Epithelial cell of proximal tubule (primary cell): ENCODE measurements at regions not wholly inside any gene's neighbourhood (a gene's known extent, or its start where the extent isn't known, plus 50 kb on each side); places are given as distances from the start of the nearest gene placed in this dataset.

Source experiments
- DNase-seq: peaks from one replicate; pipeline ENCODE4 v3.0.0-alpha.2; 2011; ENCODE audit warnings: low read depth
- H3K4me3 ChIP-seq: 2 replicates; pipeline ENCODE4 v1.5.1; 2011; ENCODE audit warnings: low read depth, mild to moderate bottlenecking, low read length
- CTCF ChIP-seq: conservative IDR thresholded peaks from 2 replicates; pipeline ENCODE4 v1.5.1; 2012; ENCODE audit warnings: low read depth, mild to moderate bottlenecking, low read length

GRCh38 chr12:58584880-58585279 is 335.4 kb downstream of the LRIG3 start:
- no peak for TF ChIP-seq CTCF
- DNase-seq: no peak
- no peak overlapping the region for H3K4me3 ChIP-seq

DNA sequence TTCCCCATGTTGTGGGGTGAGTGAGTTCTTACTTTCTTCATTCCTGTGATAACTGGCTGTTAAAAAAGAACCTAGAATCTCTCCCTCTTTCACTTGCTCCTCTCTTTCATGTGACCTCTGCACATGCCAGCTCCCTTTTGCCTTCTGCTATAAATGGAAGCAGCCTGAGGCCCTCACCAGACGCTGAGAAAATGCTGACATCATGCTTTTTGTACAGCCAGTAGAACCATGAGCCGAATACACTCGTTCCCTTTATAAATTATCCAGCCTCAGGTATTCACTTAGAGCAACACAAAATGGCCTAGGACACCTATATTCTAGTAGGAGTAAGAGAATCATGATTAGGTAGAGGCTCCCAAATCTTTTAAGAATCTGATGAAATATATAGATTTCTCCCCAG is 333.5 kb downstream of the LRIG3 start:
- no peak for TF ChIP-seq CTCF
- H3K4me3 ChIP-seq: no peak overlapping the region
- DNase-seq: no peak

DNA sequence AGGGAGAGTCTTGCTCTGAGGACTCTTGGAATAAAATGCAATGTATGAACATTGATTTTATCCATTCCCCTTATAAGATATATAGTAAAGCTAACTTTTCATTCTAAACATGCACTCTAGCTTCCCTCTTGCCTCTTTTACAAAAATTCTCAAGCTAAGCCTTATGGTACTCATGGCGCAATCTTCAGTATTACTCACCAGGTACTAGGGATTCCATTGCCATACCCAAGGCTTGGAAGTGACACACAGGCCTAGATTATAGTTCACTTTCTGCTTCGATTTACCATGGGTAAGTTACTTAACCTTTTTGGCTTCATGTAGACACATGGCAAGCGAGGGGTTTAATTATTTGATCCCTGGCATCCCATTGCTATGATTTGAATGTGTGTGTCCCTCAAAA is 331.5 kb downstream of the LRIG3 start:
- no peak for DNase-seq
- TF ChIP-seq CTCF: no peak
- no peak overlapping the region for H3K4me3 ChIP-seq

DNA sequence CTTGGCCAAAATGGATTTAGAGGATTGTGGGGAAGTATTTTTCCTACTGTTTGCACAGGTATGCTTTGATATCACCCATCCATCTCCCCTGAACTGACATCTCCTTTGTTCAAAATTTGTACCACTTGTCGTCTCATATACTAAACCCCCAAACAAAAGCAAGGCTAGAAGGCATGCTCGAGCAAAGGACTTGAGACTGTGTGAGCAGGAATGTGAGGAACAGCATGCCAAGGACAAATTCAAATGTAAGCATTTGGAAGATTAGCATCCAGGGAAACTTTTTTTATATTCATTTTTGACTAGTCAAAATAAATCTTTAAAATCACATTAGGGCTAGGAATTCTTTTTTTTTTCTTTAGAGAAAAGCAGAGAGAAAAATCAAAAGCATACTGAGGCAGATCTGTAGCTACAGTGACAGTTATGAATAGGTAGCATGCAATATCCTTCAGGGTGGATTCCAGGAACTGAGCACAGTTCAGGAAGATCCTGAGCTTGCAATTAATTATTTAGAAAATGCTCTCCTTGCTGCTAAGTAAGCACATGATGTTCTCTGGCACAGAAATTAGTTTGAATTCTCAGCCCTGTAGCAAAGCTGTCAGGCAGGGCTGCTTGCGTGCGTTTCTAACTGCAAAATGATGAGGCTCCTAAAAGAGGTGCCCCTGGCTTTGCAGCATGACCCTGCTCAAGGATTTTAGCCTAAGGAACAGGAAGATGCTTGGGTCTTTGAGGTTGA is 327.7 kb downstream of the LRIG3 start:
- TF ChIP-seq CTCF: no peak
- no peak for DNase-seq
- H3K4me3 ChIP-seq: no peak overlapping the region

GRCh38 chr12:58593557-58594304 is 326.6 kb downstream of the LRIG3 start:
- DNase-seq: no peak
- no peak for TF ChIP-seq CTCF
- no peak overlapping the region for H3K4me3 ChIP-seq

DNA sequence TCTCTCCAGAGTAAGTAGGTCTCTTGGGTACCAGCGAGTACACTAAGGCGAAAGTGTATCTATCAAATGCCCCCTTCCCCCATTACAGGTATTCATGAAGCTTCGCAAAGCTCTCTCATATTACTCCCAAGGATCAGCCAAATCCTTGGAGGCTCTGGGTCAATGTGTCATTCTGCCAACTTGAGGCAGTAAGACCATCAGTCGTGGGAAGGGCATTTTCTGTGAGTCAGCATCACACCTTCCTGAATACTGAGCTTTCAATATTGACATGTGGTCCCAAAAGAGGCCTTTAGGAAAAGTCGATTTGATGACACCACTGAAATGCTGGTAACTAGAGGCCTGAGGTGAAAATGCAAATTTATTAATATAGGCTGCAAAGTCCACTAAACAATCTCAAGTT is 323.9 kb downstream of the LRIG3 start:
- H3K4me3 ChIP-seq: no peak overlapping the region
- no peak for DNase-seq
- no peak for TF ChIP-seq CTCF

DNA sequence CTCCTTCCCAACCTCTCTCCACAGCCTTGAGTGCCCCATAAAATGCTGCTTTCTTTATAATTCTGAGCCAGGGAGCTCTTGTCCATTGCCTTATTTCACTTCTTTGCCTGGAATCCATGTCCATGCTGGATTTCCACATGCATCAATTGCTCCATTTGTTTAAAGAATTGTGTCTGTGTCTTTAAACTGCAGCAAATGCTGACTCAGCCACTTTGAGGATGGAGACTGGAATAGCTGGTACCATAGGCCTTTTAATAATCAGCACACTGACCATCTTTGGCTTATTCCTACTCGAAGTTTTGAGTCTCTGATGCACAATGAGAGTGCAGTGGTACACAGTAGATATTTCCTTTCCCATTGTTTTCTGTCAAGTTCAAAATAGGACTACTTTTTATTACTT is 318.8 kb downstream of the LRIG3 start:
- H3K4me3 ChIP-seq: no peak overlapping the region
- no peak for TF ChIP-seq CTCF
- DNase-seq: no peak
